HepG2 (cell line): ENCODE measurements at regions not wholly inside any gene's neighbourhood (a gene's known extent, or its start where the extent isn't known, plus 50 kb on each side); places are given as distances from the start of the nearest gene placed in this dataset.

Experiments
- MLLT10 ChIP-seq: sonication (generic); formaldehyde crosslinking; IDR thresholded peaks from 2 replicates; pipeline ENCODE4 v1.4.0; 2020; ENCODE audit warnings: missing genetic modification reagents
- NBN ChIP-seq: fragments of 450-650 bp; conservative IDR thresholded peaks from 2 replicates; pipeline ENCODE4 v1.6.1; 2017
- PHF21A ChIP-seq: sonication (generic); formaldehyde crosslinking; IDR thresholded peaks from 2 replicates; pipeline ENCODE4 v1.5.0; 2020; ENCODE audit warnings: mild to moderate bottlenecking, missing genetic modification reagents
- ZNF180 ChIP-seq: sonication (generic); formaldehyde crosslinking; IDR thresholded peaks from 2 replicates; pipeline ENCODE4 v1.4.0; 2020; ENCODE audit warnings: low read depth, missing genetic modification reagents, borderline replicate concordance
- TF ChIP-seq, protein P1 (sequence below): sonication (generic); formaldehyde crosslinking; IDR thresholded peaks from 2 replicates; pipeline ENCODE4 v1.4.0; 2020; ENCODE audit warnings: mild to moderate bottlenecking, low read depth, missing genetic modification reagents

DNA sequence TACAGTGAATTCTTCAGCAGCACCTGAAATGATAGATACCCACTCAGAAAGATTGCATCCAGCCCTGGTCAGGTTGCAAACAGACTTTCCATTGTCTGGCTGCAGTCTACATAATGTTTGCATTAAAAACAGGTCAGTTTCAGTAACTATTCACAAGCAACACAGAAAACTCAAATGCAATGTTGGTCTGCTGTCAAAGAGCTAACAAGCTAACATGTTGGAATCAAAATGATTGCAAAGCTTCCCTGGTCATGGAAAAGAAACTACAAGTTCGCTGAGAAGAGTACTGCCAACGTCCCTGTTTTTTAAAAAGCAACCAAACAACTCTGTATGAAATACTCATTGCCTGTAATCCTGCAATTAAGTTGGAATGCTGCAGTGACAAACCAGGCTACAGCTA lies 374.7 kb downstream of the ADAMTS20 start:
- no peak for TF ChIP-seq PHF21A (CRISPR knock-in tag)
- TF ChIP-seq, protein P1, sequence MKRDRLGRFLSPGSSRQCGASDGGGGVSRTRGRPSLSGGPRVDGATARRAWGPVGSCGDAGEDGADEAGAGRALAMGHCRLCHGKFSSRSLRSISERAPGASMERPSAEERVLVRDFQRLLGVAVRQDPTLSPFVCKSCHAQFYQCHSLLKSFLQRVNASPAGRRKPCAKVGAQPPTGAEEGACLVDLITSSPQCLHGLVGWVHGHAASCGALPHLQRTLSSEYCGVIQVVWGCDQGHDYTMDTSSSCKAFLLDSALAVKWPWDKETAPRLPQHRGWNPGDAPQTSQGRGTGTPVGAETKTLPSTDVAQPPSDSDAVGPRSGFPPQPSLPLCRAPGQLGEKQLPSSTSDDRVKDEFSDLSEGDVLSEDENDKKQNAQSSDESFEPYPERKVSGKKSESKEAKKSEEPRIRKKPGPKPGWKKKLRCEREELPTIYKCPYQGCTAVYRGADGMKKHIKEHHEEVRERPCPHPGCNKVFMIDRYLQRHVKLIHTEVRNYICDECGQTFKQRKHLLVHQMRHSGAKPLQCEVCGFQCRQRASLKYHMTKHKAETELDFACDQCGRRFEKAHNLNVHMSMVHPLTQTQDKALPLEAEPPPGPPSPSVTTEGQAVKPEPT (CRISPR knock-in tag): no peak
- TF ChIP-seq MLLT10 (CRISPR knock-in tag): no peak
- no peak for TF ChIP-seq ZNF180 (CRISPR knock-in tag)
- no peak for TF ChIP-seq NBN
